ENCODE measurements at regions not wholly inside any gene's neighbourhood (a gene's known extent, or its start where the extent isn't known, plus 50 kb on each side); places are given as distances from the start of the nearest gene placed in this dataset.

DNA sequence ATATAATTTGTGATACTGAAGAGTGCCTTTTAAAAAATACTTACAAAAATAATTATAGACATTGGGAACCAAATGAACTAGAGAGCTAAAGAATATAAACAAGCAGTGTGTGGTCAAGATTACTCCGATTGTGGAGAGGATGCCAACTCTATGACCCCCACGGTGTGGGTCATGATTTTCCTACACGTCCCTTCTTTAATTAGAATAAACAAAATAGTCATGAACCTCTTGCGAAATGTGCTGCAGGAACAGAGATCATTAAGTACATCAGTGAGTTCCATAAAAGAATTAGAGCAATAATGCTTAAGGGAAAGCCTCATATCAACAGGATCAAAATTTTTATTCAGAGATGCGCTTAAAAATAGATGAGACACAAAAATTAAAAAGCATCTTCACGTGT is 476.6 kb upstream of the ROBO1 start:
- TF ChIP-seq, protein P1, sequence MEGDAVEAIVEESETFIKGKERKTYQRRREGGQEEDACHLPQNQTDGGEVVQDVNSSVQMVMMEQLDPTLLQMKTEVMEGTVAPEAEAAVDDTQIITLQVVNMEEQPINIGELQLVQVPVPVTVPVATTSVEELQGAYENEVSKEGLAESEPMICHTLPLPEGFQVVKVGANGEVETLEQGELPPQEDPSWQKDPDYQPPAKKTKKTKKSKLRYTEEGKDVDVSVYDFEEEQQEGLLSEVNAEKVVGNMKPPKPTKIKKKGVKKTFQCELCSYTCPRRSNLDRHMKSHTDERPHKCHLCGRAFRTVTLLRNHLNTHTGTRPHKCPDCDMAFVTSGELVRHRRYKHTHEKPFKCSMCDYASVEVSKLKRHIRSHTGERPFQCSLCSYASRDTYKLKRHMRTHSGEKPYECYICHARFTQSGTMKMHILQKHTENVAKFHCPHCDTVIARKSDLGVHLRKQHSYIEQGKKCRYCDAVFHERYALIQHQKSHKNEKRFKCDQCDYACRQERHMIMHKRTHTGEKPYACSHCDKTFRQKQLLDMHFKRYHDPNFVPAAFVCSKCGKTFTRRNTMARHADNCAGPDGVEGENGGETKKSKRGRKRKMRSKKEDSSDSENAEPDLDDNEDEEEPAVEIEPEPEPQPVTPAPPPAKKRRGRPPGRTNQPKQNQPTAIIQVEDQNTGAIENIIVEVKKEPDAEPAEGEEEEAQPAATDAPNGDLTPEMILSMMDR (conservative IDR thresholded peaks at IDR 0.05): no peak
- no peak for TF ChIP-seq ZFX (IDR thresholded peaks at IDR 0.05)
